ENCODE measurements at regions not wholly inside any gene's neighbourhood (a gene's known extent, or its start where the extent isn't known, plus 50 kb on each side); places are given as distances from the start of the nearest gene placed in this dataset.

DNA sequence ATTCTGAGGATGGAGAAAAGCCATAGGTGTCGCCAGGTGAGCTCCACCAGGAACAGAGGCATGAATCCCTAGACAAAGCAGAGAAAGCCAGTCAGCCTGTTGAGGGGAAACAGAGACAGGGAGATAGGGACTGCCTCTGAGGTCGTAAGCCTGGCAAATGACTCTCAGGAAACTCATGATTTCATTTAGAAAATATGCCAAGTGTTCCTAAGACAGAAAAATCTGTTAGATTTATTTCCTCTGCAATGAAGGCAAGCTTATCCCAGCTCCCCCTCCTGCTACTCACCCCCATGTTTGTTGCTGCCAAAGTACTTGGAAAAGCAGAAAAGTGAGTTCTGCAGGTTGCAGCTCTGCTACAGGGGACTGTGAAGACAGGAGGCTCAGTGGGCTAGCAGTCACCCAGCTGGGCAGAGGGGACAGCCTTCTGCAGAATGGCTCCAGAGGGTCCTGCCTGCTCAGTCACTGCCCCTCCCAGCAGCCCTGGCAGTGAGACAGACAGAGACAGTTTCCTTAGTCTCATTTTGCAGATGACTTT lies 184.3 kb downstream of the ADRA2A start:
- Histone ChIP-seq H3K4me3 (no peak overlapping the region), H3K36me3 (ENCODE audit: insufficient read depth, low read length) (no peaks in the 10 kb centered on the region), H3K9ac (ENCODE audit: insufficient read length) (no peak overlapping the region), H3K27ac (no peak overlapping the region), H3K9me3 (ENCODE audit: low read depth, low read length) (no peaks in the 10 kb centered on the region)
- no peak for DNase-seq (ENCODE audit: low read depth, low spot score)
- TF ChIP-seq FOXP2 (optimal IDR thresholded peaks at IDR 0.05; ENCODE audit: control extremely low read depth, extremely low read length, insufficient read depth), result no peak
- no peak for TF ChIP-seq EZH2 (IDR thresholded peaks at IDR 0.05)
- no peak for TF ChIP-seq POLR2AphosphoS5 (IDR thresholded peaks at IDR 0.05; ENCODE audit: borderline replicate concordance, low read depth, low read length)

- no peaks in the 10 kb centered on the region for H3K9me3 ChIP-seq (ENCODE audit: low read depth, low read length)
- DNase-seq (ENCODE audit: low read depth, low spot score), result no peak
- no peak overlapping the region for H3K4me3 ChIP-seq
- H3K27ac ChIP-seq, result no peak overlapping the region
- no peak for TF ChIP-seq FOXP2 (optimal IDR thresholded peaks at IDR 0.05; ENCODE audit: control extremely low read depth, extremely low read length, insufficient read depth)
- TF ChIP-seq EZH2 (IDR thresholded peaks at IDR 0.05), result no peak
- no peaks in the 10 kb centered on the region for H3K36me3 ChIP-seq (ENCODE audit: insufficient read depth, low read length)
- H3K9ac ChIP-seq (ENCODE audit: insufficient read length), result no peak overlapping the region
These were observed 188.5 kb downstream of the ADRA2A start for GRCh38 chr10:111265341-111265740.

GRCh38 chr10:111266165-111266564 lies 189.3 kb downstream of the ADRA2A start:
- Histone ChIP-seq H3K27ac (no peak overlapping the region), H3K36me3 (ENCODE audit: insufficient read depth, low read length) (no peaks in the 10 kb centered on the region), H3K9ac (ENCODE audit: insufficient read length) (no peak overlapping the region), H3K9me3 (ENCODE audit: low read depth, low read length) (no peaks in the 10 kb centered on the region), H3K4me3 (no peak overlapping the region)
- TF ChIP-seq EZH2 (IDR thresholded peaks at IDR 0.05) (no peak), POLR2AphosphoS5 (IDR thresholded peaks at IDR 0.05; ENCODE audit: borderline replicate concordance, low read depth, low read length) (no peak), FOXP2 (optimal IDR thresholded peaks at IDR 0.05; ENCODE audit: control extremely low read depth, extremely low read length, insufficient read depth) (no peak)
- no peak for DNase-seq (ENCODE audit: low read depth, low spot score)

DNA sequence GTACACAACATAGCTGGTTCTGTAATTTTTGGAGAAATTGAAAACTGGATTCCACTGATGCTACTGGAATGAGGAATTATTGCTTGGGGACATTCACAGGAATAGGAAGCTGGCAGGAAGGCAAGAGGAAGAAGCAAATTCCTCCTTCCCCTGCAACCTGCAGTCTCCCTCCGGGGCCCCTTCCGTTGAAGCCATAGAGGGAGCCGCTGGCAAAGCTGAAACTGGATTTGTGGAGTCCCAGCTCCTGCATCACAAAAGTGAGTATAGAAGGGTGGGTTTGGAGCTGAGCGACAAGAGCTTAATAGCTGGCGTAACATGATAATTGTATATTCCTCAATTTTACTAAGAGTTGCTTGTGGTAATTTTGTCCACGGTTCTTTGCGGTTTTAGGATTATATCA lies 190.8 kb downstream of the ADRA2A start:
- DNase-seq (ENCODE audit: low read depth, low spot score), result no peak
- no peak overlapping the region for H3K27ac ChIP-seq

DNA sequence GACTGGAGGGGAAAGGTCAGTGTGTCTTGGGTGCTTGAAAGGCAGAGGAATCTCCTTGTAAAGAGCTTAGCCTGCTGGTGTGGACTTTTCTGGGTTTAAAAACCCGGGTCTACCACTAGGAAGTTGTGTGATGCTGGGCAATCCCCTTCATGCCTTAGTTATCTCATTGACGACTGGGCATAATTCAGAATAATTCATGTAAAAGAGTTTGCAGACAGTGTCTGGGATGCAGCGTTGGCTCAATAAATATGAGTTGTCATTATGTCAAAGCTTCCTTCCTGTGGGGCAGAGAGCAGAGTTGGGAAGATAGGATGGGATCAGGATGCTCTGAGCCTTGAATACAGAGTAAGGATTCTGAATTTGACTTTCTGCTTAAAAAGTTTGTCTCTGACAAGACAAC lies 196.4 kb downstream of the ADRA2A start:
- Histone ChIP-seq H3K9ac (ENCODE audit: insufficient read length) (no peak overlapping the region), H3K27ac (no peak overlapping the region), H3K9me3 (ENCODE audit: low read depth, low read length) (no peaks in the 10 kb centered on the region), H3K36me3 (ENCODE audit: insufficient read depth, low read length) (no peaks in the 10 kb centered on the region), H3K4me3 (no peak overlapping the region)
- no peak for TF ChIP-seq EZH2 (IDR thresholded peaks at IDR 0.05)
- DNase-seq (ENCODE audit: low read depth, low spot score), result no peak

More for the DNA sequence above, 190.8 kb downstream of the ADRA2A start:
- no peak for TF ChIP-seq EZH2 (IDR thresholded peaks at IDR 0.05)
- no peak for TF ChIP-seq POLR2AphosphoS5 (IDR thresholded peaks at IDR 0.05; ENCODE audit: borderline replicate concordance, low read depth, low read length)
- no peak for TF ChIP-seq FOXP2 (optimal IDR thresholded peaks at IDR 0.05; ENCODE audit: control extremely low read depth, extremely low read length, insufficient read depth)
- Histone ChIP-seq H3K4me3 (no peak overlapping the region), H3K36me3 (ENCODE audit: insufficient read depth, low read length) (no peaks in the 10 kb centered on the region), H3K9me3 (ENCODE audit: low read depth, low read length) (no peaks in the 10 kb centered on the region), H3K9ac (ENCODE audit: insufficient read length) (no peak overlapping the region)

DNA sequence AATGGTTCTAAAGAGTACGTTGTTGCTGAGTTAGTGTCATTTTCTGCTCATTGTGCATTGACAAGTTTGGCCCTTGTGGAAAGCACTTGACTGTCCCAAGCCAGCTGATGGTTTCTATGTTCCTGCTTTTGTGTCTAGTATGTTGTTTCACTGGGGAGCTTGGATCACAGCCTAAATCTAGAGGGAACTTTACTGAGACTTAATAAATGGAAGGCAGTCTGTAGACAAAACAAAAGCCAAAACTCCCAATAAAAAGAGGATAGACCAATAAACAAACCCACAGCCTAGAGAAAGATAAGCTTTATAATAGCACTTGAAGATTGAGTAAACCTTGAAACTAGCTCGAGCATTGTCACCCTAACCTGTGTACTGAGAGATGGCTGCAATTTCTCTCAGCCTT lies 196.8 kb downstream of the ADRA2A start:
- no peak overlapping the region for H3K9ac ChIP-seq (ENCODE audit: insufficient read length)
- no peaks in the 10 kb centered on the region for H3K9me3 ChIP-seq (ENCODE audit: low read depth, low read length)
- H3K36me3 ChIP-seq (ENCODE audit: insufficient read depth, low read length), result no peaks in the 10 kb centered on the region
- DNase-seq (ENCODE audit: low read depth, low spot score), result no peak
- H3K4me3 ChIP-seq, result no peak overlapping the region
- TF ChIP-seq FOXP2 (optimal IDR thresholded peaks at IDR 0.05; ENCODE audit: control extremely low read depth, extremely low read length, insufficient read depth), result no peak
- TF ChIP-seq POLR2AphosphoS5 (IDR thresholded peaks at IDR 0.05; ENCODE audit: borderline replicate concordance, low read depth, low read length), result no peak
- no peak for TF ChIP-seq EZH2 (IDR thresholded peaks at IDR 0.05)
- no peak overlapping the region for H3K27ac ChIP-seq

GRCh38 chr10:111275091-111275490 lies 198.3 kb downstream of the ADRA2A start:
- H3K9me3 ChIP-seq (ENCODE audit: low read depth, low read length), result no peaks in the 10 kb centered on the region
- H3K9ac ChIP-seq (ENCODE audit: insufficient read length), result no peak overlapping the region
- H3K36me3 ChIP-seq (ENCODE audit: insufficient read depth, low read length), result no peaks in the 10 kb centered on the region
- H3K27ac ChIP-seq, result no peak overlapping the region
- TF ChIP-seq EZH2 (IDR thresholded peaks at IDR 0.05), result no peak
- no peak for TF ChIP-seq FOXP2 (optimal IDR thresholded peaks at IDR 0.05; ENCODE audit: control extremely low read depth, extremely low read length, insufficient read depth)
- no peak for TF ChIP-seq POLR2AphosphoS5 (IDR thresholded peaks at IDR 0.05; ENCODE audit: borderline replicate concordance, low read depth, low read length)
- no peak for DNase-seq (ENCODE audit: low read depth, low spot score)
- H3K4me3 ChIP-seq, result no peak overlapping the region

GRCh38 chr10:111277661-111278060 lies 200.8 kb downstream of the ADRA2A start:
- Histone ChIP-seq H3K36me3 (ENCODE audit: insufficient read depth, low read length) (no peaks in the 10 kb centered on the region), H3K27ac (no peak overlapping the region), H3K9ac (ENCODE audit: insufficient read length) (no peak overlapping the region), H3K9me3 (ENCODE audit: low read depth, low read length) (no peaks in the 10 kb centered on the region), H3K4me3 (no peak overlapping the region)
- TF ChIP-seq EZH2 (IDR thresholded peaks at IDR 0.05) (no peak), POLR2AphosphoS5 (IDR thresholded peaks at IDR 0.05; ENCODE audit: borderline replicate concordance, low read depth, low read length) (no peak), FOXP2 (optimal IDR thresholded peaks at IDR 0.05; ENCODE audit: control extremely low read depth, extremely low read length, insufficient read depth) (no peak)
- DNase-seq (ENCODE audit: low read depth, low spot score), result no peak

GRCh38 chr10:111278266-111278665 lies 201.4 kb downstream of the ADRA2A start:
- Histone ChIP-seq H3K36me3 (ENCODE audit: insufficient read depth, low read length) (no peaks in the 10 kb centered on the region), H3K4me3 (no peak overlapping the region), H3K9me3 (ENCODE audit: low read depth, low read length) (no peaks in the 10 kb centered on the region), H3K27ac (no peak overlapping the region), H3K9ac (ENCODE audit: insufficient read length) (no peak overlapping the region)
- no peak for DNase-seq (ENCODE audit: low read depth, low spot score)
- no peak for TF ChIP-seq POLR2AphosphoS5 (IDR thresholded peaks at IDR 0.05; ENCODE audit: borderline replicate concordance, low read depth, low read length)
- no peak for TF ChIP-seq EZH2 (IDR thresholded peaks at IDR 0.05)
- no peak for TF ChIP-seq FOXP2 (optimal IDR thresholded peaks at IDR 0.05; ENCODE audit: control extremely low read depth, extremely low read length, insufficient read depth)
